ENCODE measurements at regions not wholly inside any gene's neighbourhood (a gene's known extent, or its start where the extent isn't known, plus 50 kb on each side); places are given as distances from the start of the nearest gene placed in this dataset.
"Not testable (repeated sequence)": the region's sequence is repeated elsewhere in the genome, so short reads cannot be mapped to it uniquely, and the experiment has no call there.

- TF ChIP-seq, protein P1, sequence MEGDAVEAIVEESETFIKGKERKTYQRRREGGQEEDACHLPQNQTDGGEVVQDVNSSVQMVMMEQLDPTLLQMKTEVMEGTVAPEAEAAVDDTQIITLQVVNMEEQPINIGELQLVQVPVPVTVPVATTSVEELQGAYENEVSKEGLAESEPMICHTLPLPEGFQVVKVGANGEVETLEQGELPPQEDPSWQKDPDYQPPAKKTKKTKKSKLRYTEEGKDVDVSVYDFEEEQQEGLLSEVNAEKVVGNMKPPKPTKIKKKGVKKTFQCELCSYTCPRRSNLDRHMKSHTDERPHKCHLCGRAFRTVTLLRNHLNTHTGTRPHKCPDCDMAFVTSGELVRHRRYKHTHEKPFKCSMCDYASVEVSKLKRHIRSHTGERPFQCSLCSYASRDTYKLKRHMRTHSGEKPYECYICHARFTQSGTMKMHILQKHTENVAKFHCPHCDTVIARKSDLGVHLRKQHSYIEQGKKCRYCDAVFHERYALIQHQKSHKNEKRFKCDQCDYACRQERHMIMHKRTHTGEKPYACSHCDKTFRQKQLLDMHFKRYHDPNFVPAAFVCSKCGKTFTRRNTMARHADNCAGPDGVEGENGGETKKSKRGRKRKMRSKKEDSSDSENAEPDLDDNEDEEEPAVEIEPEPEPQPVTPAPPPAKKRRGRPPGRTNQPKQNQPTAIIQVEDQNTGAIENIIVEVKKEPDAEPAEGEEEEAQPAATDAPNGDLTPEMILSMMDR (conservative IDR thresholded peaks at IDR 0.05; ENCODE audit: low read depth, low read length) = not testable (repeated sequence)
- not testable (repeated sequence) for TF ChIP-seq EZH2phosphoT487 (IDR thresholded peaks at IDR 0.05; ENCODE audit: borderline replicate concordance, low read length); EZH2 (IDR thresholded peaks at IDR 0.05; ENCODE audit: low read length, unreplicated experiment)
These were observed 2751.6 kb downstream of the RPIA start for GRCh38 chr2:91442906-91443729.
